Right lobe of liver (tissue), 6 donors: ENCODE measurements at regions not wholly inside any gene's neighbourhood (a gene's known extent, or its start where the extent isn't known, plus 50 kb on each side); places are given as distances from the start of the nearest gene placed in this dataset.

ENCODE experiments used
- ATAC-seq, 4 donors: fragments of 200-7000 bp; cut with Tn5 transposase; one replicate each; pipeline ENCODE4 v1.9.1; 2020; ENCODE audit warnings: mild to moderate bottlenecking in 4 of 4, moderate library complexity in 4 of 4
- DNase-seq, 3 donors: peaks; one replicate each; pipeline ENCODE4 v3.0.0-alpha.2; 2020
- H3K27ac ChIP-seq, 3 donors: fragments of 200-600 bp; one replicate each; pipeline ENCODE4 v1.8.0; 2022
- H3K27me3 ChIP-seq, 2 donors: fragments of 200-600 bp; one replicate each; pipeline ENCODE4 v1.8.0; 2022
- H3K36me3 ChIP-seq, 4 donors: fragments of 200-600 bp; sonication (generic) in 1 of 4; one replicate each; pipeline versions ENCODE4 v1.5.1 to v1.8.0; 2017 to 2022; ENCODE audit warnings: control low read depth in 1 of 4
- H3K4me1 ChIP-seq, 4 donors: fragments of 200-600 bp; sonication (generic) in 1 of 4; one replicate each; pipeline versions ENCODE4 v1.5.1 to v1.8.0; 2017 to 2022; ENCODE audit warnings: control low read depth in 1 of 4
- H3K4me3 ChIP-seq, 3 donors: fragments of 200-600 bp; one replicate each; pipeline ENCODE4 v1.8.0; 2022
- H3K9me3 ChIP-seq, 4 donors: fragments of 200-600 bp; sonication (generic) in 1 of 4; one replicate each; pipeline versions ENCODE4 v1.5.1 to v1.8.0; 2017 to 2022; ENCODE audit warnings: control low read depth in 1 of 4
- POLR2A ChIP-seq: fragments of 450-650 bp; IDR thresholded peaks from one replicate; pipeline ENCODE4 v1.6.1; 2017; ENCODE audit warnings: antibody characterized with exemption, mild to moderate bottlenecking
- WGBS: methylation state at CpG from one replicate; pipeline ENCODE4 v1.1.6; 2018; ENCODE audit warnings: low coverage, low lambda C conversion rate; ENCODE audit not compliant: insufficient coverage; ENCODE audit errors: missing lambda C conversion rate; 5-methylcytosine and 5-hydroxymethylcytosine counted together
- intact Hi-C, 2 donors: fragments of 100-400 bp; cut with DNase I; formaldehyde crosslinking; loops; one replicate each; pipeline versions ENCODE4 v1.11.2 to v1.14.1; 2022
- TF ChIP-seq, protein P1 (sequence below), 4 donors: fragments of 200-600 bp in 3 of 4; fragments of 450-650 bp in 1 of 4; IDR thresholded peaks; one replicate each; pipeline versions ENCODE4 v1.5.1 to v1.8.0; 2016 to 2022; ENCODE audit warnings: antibody characterized with exemption in 4 of 4, mild to moderate bottlenecking in 2 of 4
- donor health status: DM: no; HTN: yes; CAD: no.
- donor health status: DM: no; HTN: no; CAD: no.
- donor health status: DM: no; HTN: no; CAD: no.
- donor health status: DM: no; HTN: yes; CAD: no.
- donor health status: DM: no; HTN: yes; CAD: no.

DNA sequence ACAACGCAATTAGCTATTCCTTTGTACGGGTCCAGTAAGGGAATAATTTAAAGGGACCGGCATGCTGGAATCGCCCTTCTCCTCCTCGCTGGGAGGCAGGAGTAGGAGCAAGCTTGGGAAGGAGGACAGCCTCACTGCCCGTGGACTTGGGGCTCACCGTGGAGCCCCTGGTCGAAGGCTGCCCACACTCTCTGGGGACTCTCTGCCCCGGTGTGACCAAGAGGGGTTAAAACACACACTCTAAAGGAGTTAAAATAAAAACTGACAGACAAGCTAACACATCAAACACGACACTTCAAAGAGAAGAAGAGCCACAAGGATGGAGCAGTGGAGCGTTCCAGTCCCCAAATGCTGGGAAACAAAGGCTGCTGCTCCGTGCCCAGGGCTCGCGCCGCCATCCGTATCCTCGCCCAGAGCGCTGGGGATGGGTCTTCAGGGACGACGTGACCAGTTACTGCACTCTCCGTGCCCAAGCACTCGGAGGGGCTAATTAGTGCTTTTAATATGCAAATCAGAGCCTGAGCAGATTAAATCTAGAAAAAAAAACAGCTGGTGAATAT is 123.3 kb downstream of the PAPOLA start:
- no peak for ATAC-seq
- H3K9me3 ChIP-seq = no peaks in the 10 kb centered on the region
- H3K36me3 ChIP-seq = no peaks in the 10 kb centered on the region
- no peak for TF ChIP-seq POLR2A
- TF ChIP-seq, protein P1, sequence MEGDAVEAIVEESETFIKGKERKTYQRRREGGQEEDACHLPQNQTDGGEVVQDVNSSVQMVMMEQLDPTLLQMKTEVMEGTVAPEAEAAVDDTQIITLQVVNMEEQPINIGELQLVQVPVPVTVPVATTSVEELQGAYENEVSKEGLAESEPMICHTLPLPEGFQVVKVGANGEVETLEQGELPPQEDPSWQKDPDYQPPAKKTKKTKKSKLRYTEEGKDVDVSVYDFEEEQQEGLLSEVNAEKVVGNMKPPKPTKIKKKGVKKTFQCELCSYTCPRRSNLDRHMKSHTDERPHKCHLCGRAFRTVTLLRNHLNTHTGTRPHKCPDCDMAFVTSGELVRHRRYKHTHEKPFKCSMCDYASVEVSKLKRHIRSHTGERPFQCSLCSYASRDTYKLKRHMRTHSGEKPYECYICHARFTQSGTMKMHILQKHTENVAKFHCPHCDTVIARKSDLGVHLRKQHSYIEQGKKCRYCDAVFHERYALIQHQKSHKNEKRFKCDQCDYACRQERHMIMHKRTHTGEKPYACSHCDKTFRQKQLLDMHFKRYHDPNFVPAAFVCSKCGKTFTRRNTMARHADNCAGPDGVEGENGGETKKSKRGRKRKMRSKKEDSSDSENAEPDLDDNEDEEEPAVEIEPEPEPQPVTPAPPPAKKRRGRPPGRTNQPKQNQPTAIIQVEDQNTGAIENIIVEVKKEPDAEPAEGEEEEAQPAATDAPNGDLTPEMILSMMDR (IDR thresholded peaks at IDR 0.05) = no peak
- intact Hi-C loops = no loop called here
- no peak overlapping the region for H3K4me3 ChIP-seq
- DNase-seq = peak in 1 of 3 donors; percentile 23
- WGBS = 59% methylated on average over 18 of the region's 22 CpGs
- H3K4me1 ChIP-seq = no peaks in the 10 kb centered on the region
- no peaks in the 10 kb centered on the region for H3K27me3 ChIP-seq
- H3K27ac ChIP-seq = no peak overlapping the region

GRCh38 chr14:96626121-96626768 is 124.1 kb downstream of the PAPOLA start:
- Histone ChIP-seq H3K27me3 (no peaks in the 10 kb centered on the region), H3K4me3 (no peak overlapping the region), H3K4me1 (no peaks in the 10 kb centered on the region), H3K36me3 (no peaks in the 10 kb centered on the region), H3K9me3 (no peaks in the 10 kb centered on the region), H3K27ac (no peak overlapping the region)
- intact Hi-C loops = no loop called here
- TF ChIP-seq POLR2A = no peak
- TF ChIP-seq, protein P1 (IDR thresholded peaks at IDR 0.05) = no peak
- DNase-seq (peak in 1 of 3 donors; percentile 27), ATAC-seq (no peak)
- 49% methylated on average over 10 of the region's 16 CpGs for WGBS

- 51% methylated on average over 14 of the region's 14 CpGs for WGBS
- intact Hi-C loops = no loop called here
- DNase-seq (peak in 1 of 3 donors; percentile 14), ATAC-seq (no peak)
- Histone ChIP-seq H3K27me3 (no peaks in the 10 kb centered on the region), H3K9me3 (no peaks in the 10 kb centered on the region), H3K4me3 (no peak overlapping the region), H3K36me3 (no peaks in the 10 kb centered on the region), H3K27ac (no peak overlapping the region), H3K4me1 (no peaks in the 10 kb centered on the region)
- TF ChIP-seq, protein P1 (IDR thresholded peaks at IDR 0.05) = no peak
- no peak for TF ChIP-seq POLR2A
Measured at GRCh38 chr14:96626916-96627315, 124.7 kb downstream of the PAPOLA start.

GRCh38 chr14:96627386-96627785 is 125.2 kb downstream of the PAPOLA start:
- no peaks in the 10 kb centered on the region for H3K4me1 ChIP-seq
- DNase-seq (peak in 1 of 3 donors; percentile 13), ATAC-seq (no peak)
- no peak overlapping the region for H3K4me3 ChIP-seq
- no peak overlapping the region for H3K27ac ChIP-seq
- H3K9me3 ChIP-seq = no peaks in the 10 kb centered on the region
- intact Hi-C loops = no loop called here
- WGBS = 15% methylated on average over 4 of the region's 4 CpGs
- no peaks in the 10 kb centered on the region for H3K36me3 ChIP-seq
- no peaks in the 10 kb centered on the region for H3K27me3 ChIP-seq
- TF ChIP-seq, protein P1 (IDR thresholded peaks at IDR 0.05) = no peak
- no peak for TF ChIP-seq POLR2A
